GM06990 (cell line): ENCODE measurements at regions not wholly inside any gene's neighbourhood (a gene's known extent, or its start where the extent isn't known, plus 50 kb on each side); places are given as distances from the start of the nearest gene placed in this dataset.

ENCODE experiments used
- DNase-seq: peaks from one replicate; pipeline ENCODE4 v3.0.0-alpha.2; 2011; ENCODE audit not compliant: insufficient read length; ENCODE audit errors: extremely low read depth
- H3K27me3 ChIP-seq: replicated peaks from 2 replicates; pipeline ENCODE4 v1.6.0; 2011; ENCODE audit warnings: low read length; ENCODE audit not compliant: control insufficient read depth, insufficient read depth
- H3K36me3 ChIP-seq: 2 replicates; pipeline ENCODE4 v1.5.1; 2011; ENCODE audit warnings: low read length; ENCODE audit not compliant: control insufficient read depth, insufficient read depth
- H3K4me3 ChIP-seq: replicated peaks from 2 replicates; pipeline ENCODE4 v1.5.1; 2011; ENCODE audit warnings: low read depth, mild to moderate bottlenecking, control low read depth, low read length
- CTCF ChIP-seq: IDR thresholded peaks from 2 replicates; pipeline ENCODE4 v1.5.1; 2011; ENCODE audit warnings: low read length, control low read depth, mild to moderate bottlenecking, inconsistent platforms; ENCODE audit not compliant: insufficient read depth, poor library complexity, severe bottlenecking

DNA sequence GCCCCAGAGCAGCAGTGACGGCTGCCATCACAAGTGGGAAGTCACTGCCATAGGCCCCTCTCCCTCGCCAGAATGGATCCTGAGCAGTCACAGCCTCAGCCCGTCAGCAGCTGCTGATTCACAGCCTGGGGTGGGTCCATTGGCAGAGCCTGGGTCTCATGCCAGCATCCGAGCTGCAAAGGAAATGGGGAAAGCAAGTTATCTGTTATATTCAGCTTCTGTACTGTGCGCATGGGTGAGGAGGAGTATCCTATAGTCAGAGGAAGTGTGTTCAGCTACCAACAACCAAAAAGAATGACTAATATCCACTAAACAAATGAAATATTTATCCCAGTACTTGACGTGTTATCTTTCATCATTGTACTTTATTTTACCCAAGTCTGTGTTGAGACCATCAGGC, 119.7 kb downstream of the RCN1 start:
- H3K27me3 ChIP-seq = no peaks in the 10 kb centered on the region
- no peak for DNase-seq
- H3K36me3 ChIP-seq = no peaks in the 10 kb centered on the region
- H3K4me3 ChIP-seq = no peak overlapping the region
- TF ChIP-seq CTCF = no peak

DNA sequence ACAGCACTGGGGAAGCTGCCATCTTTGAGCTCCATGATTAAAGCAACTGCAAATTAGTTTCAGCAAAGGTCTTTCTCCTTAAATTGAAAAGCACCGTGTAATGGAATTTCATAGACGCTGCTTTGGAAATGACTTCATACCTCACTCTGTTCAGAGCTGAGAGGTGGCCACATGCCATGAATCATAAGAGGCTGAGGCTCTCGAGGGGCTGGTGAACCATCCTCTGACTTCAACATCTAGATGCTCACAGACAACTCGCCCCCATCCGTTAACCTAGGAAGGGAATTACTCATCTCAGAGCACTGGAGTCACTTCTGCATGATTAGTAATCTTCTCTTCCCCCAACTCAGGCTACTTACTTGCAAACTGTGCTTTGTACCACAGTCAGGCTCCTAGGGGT, 122.3 kb downstream of the RCN1 start:
- no peaks in the 10 kb centered on the region for H3K27me3 ChIP-seq
- H3K36me3 ChIP-seq = no peaks in the 10 kb centered on the region
- no peak for TF ChIP-seq CTCF
- no peak overlapping the region for H3K4me3 ChIP-seq
- DNase-seq = no peak

- Histone ChIP-seq H3K36me3 (no peaks in the 10 kb centered on the region), H3K4me3 (no peak overlapping the region), H3K27me3 (no peaks in the 10 kb centered on the region)
- no peak for DNase-seq
- peak; percentile 17 for TF ChIP-seq CTCF
Observed at GRCh38 chr11:32215157-32215556, 124.3 kb downstream of the RCN1 start.

DNA sequence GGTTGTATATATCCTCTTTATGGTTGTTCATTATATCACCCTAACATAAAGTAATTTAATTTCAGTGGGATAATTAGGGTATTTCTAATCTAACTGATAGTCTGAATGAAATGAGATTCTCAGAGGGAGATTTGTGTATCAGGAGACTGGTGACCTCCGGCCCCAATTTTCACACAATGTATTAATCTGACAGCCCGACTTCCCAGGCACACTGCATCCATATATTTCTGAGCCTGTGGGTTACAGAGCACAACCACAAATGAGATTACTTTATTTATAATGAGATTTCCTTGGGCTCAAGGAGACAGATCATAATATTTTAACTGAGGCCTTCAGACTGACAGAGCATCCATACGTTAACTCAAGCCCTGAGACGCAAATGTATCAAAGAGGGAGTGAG, 125.9 kb downstream of the RCN1 start:
- no peaks in the 10 kb centered on the region for H3K36me3 ChIP-seq
- no peak for TF ChIP-seq CTCF
- no peak for DNase-seq
- H3K27me3 ChIP-seq = no peaks in the 10 kb centered on the region
- no peak overlapping the region for H3K4me3 ChIP-seq

GRCh38 chr11:32219320-32219719, 128.4 kb downstream of the RCN1 start:
- TF ChIP-seq CTCF = no peak
- no peak overlapping the region for H3K4me3 ChIP-seq
- DNase-seq = no peak
- no peaks in the 10 kb centered on the region for H3K36me3 ChIP-seq
- no peaks in the 10 kb centered on the region for H3K27me3 ChIP-seq

DNA sequence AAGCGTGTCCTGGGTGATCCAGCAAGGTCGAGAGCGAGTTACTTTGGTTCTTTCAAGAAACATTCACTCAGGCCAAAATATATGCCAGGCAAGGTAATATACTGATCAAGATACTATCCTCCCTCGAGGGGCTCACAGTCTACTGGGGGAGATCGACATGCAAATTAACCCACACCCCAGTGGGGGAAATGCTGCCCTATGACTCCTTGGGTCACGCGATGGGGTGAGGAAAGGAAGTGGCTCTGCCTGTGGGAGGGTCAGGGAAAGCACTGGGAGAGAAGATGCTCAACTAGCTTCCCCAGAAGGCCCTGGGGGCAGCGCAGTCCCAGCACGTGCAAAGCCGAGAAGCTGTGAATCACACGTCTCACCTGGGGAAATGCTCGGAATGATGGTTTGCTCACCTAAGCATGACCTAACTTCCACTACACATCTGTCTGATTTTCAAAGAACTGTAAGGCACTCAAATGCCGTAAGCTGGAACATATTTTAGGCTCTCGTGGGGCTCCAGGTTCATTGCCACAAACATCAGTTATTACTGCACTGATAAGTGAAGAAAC, 130.7 kb downstream of the RCN1 start:
- TF ChIP-seq CTCF = no peak
- Histone ChIP-seq H3K4me3 (no peak overlapping the region), H3K36me3 (no peaks in the 10 kb centered on the region), H3K27me3 (no peaks in the 10 kb centered on the region)
- no peak for DNase-seq
